Neural cell (in vitro differentiated cells): ENCODE measurements at regions not wholly inside any gene's neighbourhood (a gene's known extent, or its start where the extent isn't known, plus 50 kb on each side); places are given as distances from the start of the nearest gene placed in this dataset.
"Not testable (repeated sequence)": the region's sequence is repeated elsewhere in the genome, so short reads cannot be mapped to it uniquely, and the experiment has no call there.

Experiments
- CTCF ChIP-seq: fragments of 450-650 bp; IDR thresholded peaks from 2 replicates; pipeline ENCODE4 v1.5.1; 2014; ENCODE audit warnings: antibody characterized with exemption, mild to moderate bottlenecking, moderate library complexity; ENCODE audit not compliant: poor library complexity, severe bottlenecking
- EP300 ChIP-seq: fragments of 450-650 bp; conservative IDR thresholded peaks from 2 replicates; pipeline ENCODE4 v1.6.1; 2014; ENCODE audit warnings: antibody characterized with exemption, mild to moderate bottlenecking, moderate library complexity; ENCODE audit not compliant: poor library complexity, severe bottlenecking
- EZH2 ChIP-seq: fragments of 200-600, 300-800 bp; shearing (Covaris generic), sonication (generic); IDR thresholded peaks from 2 replicates; pipeline ENCODE4 v1.6.1; 2014; ENCODE audit warnings: antibody characterized with exemption, low read length, borderline replicate concordance, mild to moderate bottlenecking; ENCODE audit not compliant: insufficient read depth, poor library complexity, severe bottlenecking
- POLR2AphosphoS5 ChIP-seq: IDR thresholded peaks from 2 replicates; pipeline ENCODE4 v1.6.1; 2012
- TAF1 ChIP-seq: IDR thresholded peaks from 2 replicates; pipeline ENCODE4 v1.6.1; 2012; ENCODE audit warnings: low read depth

GRCh38 chr13:22952018-22952417 is 228.8 kb upstream of the SGCG start:
- TF ChIP-seq POLR2AphosphoS5, CTCF, EP300, TAF1, EZH2: not testable (repeated sequence)
